ENCODE measurements at regions not wholly inside any gene's neighbourhood (a gene's known extent, or its start where the extent isn't known, plus 50 kb on each side); places are given as distances from the start of the nearest gene placed in this dataset.

GRCh38 chr6:113480616-113481015 is 376.5 kb upstream of the MARCKS start:
- H3K27ac ChIP-seq = no peak overlapping the region
- H3K27me3 ChIP-seq = no peaks in the 10 kb centered on the region
- H3K9me3 ChIP-seq = no peaks in the 10 kb centered on the region
- no peak for DNase-seq
- no peak overlapping the region for H3K4me3 ChIP-seq
- intact Hi-C loops (cut with DNase I) = no loop called here
- no peaks in the 10 kb centered on the region for H3K36me3 ChIP-seq
- no peak for TF ChIP-seq CTCF (IDR thresholded peaks at IDR 0.05)
- no peaks in the 10 kb centered on the region for H3K4me1 ChIP-seq
- H3K9ac ChIP-seq (ENCODE audit: low read depth in 2 of 2, low read length in 2 of 2) = no peak overlapping the region

GRCh38 chr6:113481458-113481857 is 375.7 kb upstream of the MARCKS start:
- DNase-seq = no peak
- H3K4me1 ChIP-seq = no peaks in the 10 kb centered on the region
- H3K4me3 ChIP-seq = no peak overlapping the region
- TF ChIP-seq CTCF (IDR thresholded peaks at IDR 0.05) = no peak
- H3K9ac ChIP-seq (ENCODE audit: low read depth in 2 of 2, low read length in 2 of 2) = no peak overlapping the region
- no peaks in the 10 kb centered on the region for H3K9me3 ChIP-seq
- no peaks in the 10 kb centered on the region for H3K36me3 ChIP-seq
- no peaks in the 10 kb centered on the region for H3K27me3 ChIP-seq
- intact Hi-C loops (cut with DNase I) = no loop called here
- no peak overlapping the region for H3K27ac ChIP-seq

GRCh38 chr6:113481910-113482309 is 375.2 kb upstream of the MARCKS start:
- Histone ChIP-seq H3K4me1 (no peaks in the 10 kb centered on the region), H3K9ac (ENCODE audit: low read depth in 2 of 2, low read length in 2 of 2) (no peak overlapping the region), H3K27ac (no peak overlapping the region), H3K27me3 (no peaks in the 10 kb centered on the region), H3K36me3 (no peaks in the 10 kb centered on the region), H3K4me3 (no peak overlapping the region), H3K9me3 (no peaks in the 10 kb centered on the region)
- intact Hi-C loops (cut with DNase I) = no loop called here
- no peak for TF ChIP-seq CTCF (IDR thresholded peaks at IDR 0.05)
- no peak for DNase-seq

GRCh38 chr6:113482771-113483170 is 374.4 kb upstream of the MARCKS start:
- no peak overlapping the region for H3K27ac ChIP-seq
- H3K4me1 ChIP-seq = no peaks in the 10 kb centered on the region
- no peak overlapping the region for H3K9ac ChIP-seq (ENCODE audit: low read depth in 2 of 2, low read length in 2 of 2)
- H3K27me3 ChIP-seq = no peaks in the 10 kb centered on the region
- no peak for DNase-seq
- no peaks in the 10 kb centered on the region for H3K36me3 ChIP-seq
- no peaks in the 10 kb centered on the region for H3K9me3 ChIP-seq
- no peak for TF ChIP-seq CTCF (IDR thresholded peaks at IDR 0.05)
- intact Hi-C loops (cut with DNase I) = no loop called here
- H3K4me3 ChIP-seq = no peak overlapping the region

- Histone ChIP-seq H3K4me1 (peaks cover 3% of the 10 kb centered on the region), H3K27ac (no peak overlapping the region), H3K9ac (ENCODE audit: low read depth in 2 of 2, low read length in 2 of 2) (no peak overlapping the region), H3K36me3 (no peaks in the 10 kb centered on the region), H3K9me3 (no peaks in the 10 kb centered on the region), H3K4me3 (no peak overlapping the region), H3K27me3 (no peaks in the 10 kb centered on the region)
- TF ChIP-seq CTCF (IDR thresholded peaks at IDR 0.05) = no peak
- intact Hi-C loops (cut with DNase I) = no loop called here
- no peak for DNase-seq
Measured at GRCh38 chr6:113486199-113486598, 370.9 kb upstream of the MARCKS start.
